Upper lobe of left lung (tissue), 4 donors: ENCODE measurements at regions not wholly inside any gene's neighbourhood (a gene's known extent, or its start where the extent isn't known, plus 50 kb on each side); places are given as distances from the start of the nearest gene placed in this dataset.

ENCODE experiments used
- CTCF ChIP-seq, 6 experiments: fragments of 450-650 bp in 4 of 6; fragments of 200-600 bp in 2 of 6; sonication (generic) in 2 of 6; IDR thresholded peaks; one replicate each; pipeline ENCODE4 v1.5.1; 2016 to 2019; ENCODE audit warnings: antibody characterized with exemption in 6 of 6
- EP300 ChIP-seq, 4 donors: sonication (generic); formaldehyde crosslinking; IDR thresholded peaks; one replicate each; pipeline ENCODE4 v1.5.1; 2017; ENCODE audit warnings: antibody characterized with exemption in 4 of 4, control low read depth in 2 of 4
- POLR2A ChIP-seq, 4 donors: fragments of 450-650 bp; IDR thresholded peaks; one replicate each; pipeline ENCODE4 v1.5.1; 2016 to 2017; ENCODE audit warnings: antibody characterized with exemption in 4 of 4, mild to moderate bottlenecking in 2 of 4
- POLR2AphosphoS5 ChIP-seq, 2 donors: sonication (generic); formaldehyde crosslinking; IDR thresholded peaks; one replicate each; pipeline ENCODE4 v1.5.1; 2017; ENCODE audit warnings: antibody characterized with exemption in 2 of 2

DNA sequence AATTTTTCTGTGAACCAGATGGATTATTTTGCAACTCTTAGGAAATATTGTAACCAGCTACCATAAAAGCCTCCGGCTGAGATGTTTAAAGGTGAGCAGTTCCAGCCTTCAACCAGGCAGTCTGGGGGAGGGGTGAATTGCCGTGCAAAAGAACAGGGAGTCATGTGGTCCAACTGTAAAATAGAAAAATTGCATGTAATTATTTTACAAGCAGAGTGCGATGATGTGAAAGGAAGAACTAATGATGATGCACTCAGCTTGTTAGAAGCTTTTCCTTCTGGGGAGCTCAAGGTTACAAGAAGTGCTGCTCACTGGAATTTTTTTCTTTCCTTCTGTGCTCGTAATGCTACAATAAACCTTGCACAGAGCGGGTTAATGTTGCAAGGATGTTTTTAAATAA is 188.7 kb upstream of the ITGA1 start:
- TF ChIP-seq CTCF (IDR thresholded peaks at IDR 0.05): no peak
- no peak for TF ChIP-seq POLR2A (IDR thresholded peaks at IDR 0.05)
- no peak for TF ChIP-seq EP300 (IDR thresholded peaks at IDR 0.05)
- no peak for TF ChIP-seq POLR2AphosphoS5 (IDR thresholded peaks at IDR 0.05)
